H9 (cell line): ENCODE measurements at regions not wholly inside any gene's neighbourhood (a gene's known extent, or its start where the extent isn't known, plus 50 kb on each side); places are given as distances from the start of the nearest gene placed in this dataset.

ENCODE experiments used
- DNase-seq: peaks from one replicate; pipeline ENCODE4 v3.0.0-alpha.2; 2017
- H2AFZ ChIP-seq: one replicate; pipeline ENCODE4 v1.6.1; 2013; ENCODE audit warnings: mild to moderate bottlenecking, low read length, control low read depth, moderate library complexity
- H2AK5ac ChIP-seq: 2 replicates; pipeline ENCODE4 v1.6.1; 2013; ENCODE audit warnings: low read length, control low read depth, mixed read lengths; ENCODE audit not compliant: insufficient read length
- H2BK120ac ChIP-seq: one replicate; pipeline ENCODE4 v1.6.1; 2013; ENCODE audit warnings: low read depth, mild to moderate bottlenecking, low read length, control low read depth, inconsistent platforms; ENCODE audit not compliant: poor library complexity, severe bottlenecking
- H2BK12ac ChIP-seq: 2 replicates; pipeline ENCODE4 v1.6.1; 2013; ENCODE audit warnings: low read length, control low read depth, mixed read lengths, low read depth; ENCODE audit not compliant: insufficient read length
- H2BK15ac ChIP-seq: 2 replicates; pipeline ENCODE4 v1.6.1; 2013; ENCODE audit warnings: low read depth, low read length, control low read depth
- H2BK20ac ChIP-seq: one replicate; pipeline ENCODE4 v1.6.1; 2013; ENCODE audit warnings: low read depth, mild to moderate bottlenecking, low read length, control low read depth, inconsistent platforms; ENCODE audit not compliant: poor library complexity, severe bottlenecking
- H2BK5ac ChIP-seq: 2 replicates; pipeline ENCODE4 v1.6.1; 2013; ENCODE audit warnings: low read length, control low read depth, mixed read lengths; ENCODE audit not compliant: insufficient read length
- H3K14ac ChIP-seq: 2 replicates; pipeline ENCODE4 v1.6.1; 2013; ENCODE audit warnings: low read length, control low read depth; ENCODE audit not compliant: insufficient read depth
- H3K18ac ChIP-seq: 2 replicates; pipeline ENCODE4 v1.6.1; 2013; ENCODE audit warnings: low read depth, mild to moderate bottlenecking, mixed read lengths, low read length, control low read depth; ENCODE audit not compliant: insufficient read length
- H3K23ac ChIP-seq: 2 replicates; pipeline ENCODE4 v1.6.1; 2013; ENCODE audit warnings: low read length, control low read depth, mixed read lengths, low read depth; ENCODE audit not compliant: insufficient read length
- H3K23me2 ChIP-seq: 2 replicates; pipeline ENCODE4 v1.6.1; 2013; ENCODE audit warnings: low read depth, mild to moderate bottlenecking, mixed read lengths, low read length, control low read depth; ENCODE audit not compliant: insufficient read length, poor library complexity, severe bottlenecking
- H3K27ac ChIP-seq: 2 replicates; pipeline ENCODE4 v1.5.1; 2013; ENCODE audit warnings: low read length, control low read depth, mixed read lengths, low read depth; ENCODE audit not compliant: insufficient read length
- H3K27me3 ChIP-seq: 2 replicates; pipeline ENCODE4 v1.6.1; 2013; ENCODE audit warnings: low read length, control low read depth, inconsistent platforms; ENCODE audit not compliant: insufficient read depth
- H3K4ac ChIP-seq: 2 replicates; pipeline ENCODE4 v1.6.1; 2013; ENCODE audit warnings: low read depth, mild to moderate bottlenecking, control low read depth, inconsistent platforms, low read length, moderate library complexity
- H3K4me1 ChIP-seq: 2 replicates; pipeline ENCODE4 v1.6.1; 2013; ENCODE audit warnings: low read length, control low read depth, inconsistent platforms; ENCODE audit not compliant: insufficient read depth
- H3K4me2 ChIP-seq: 2 replicates; pipeline ENCODE4 v1.6.1; 2013; ENCODE audit warnings: low read length, control low read depth, mixed read lengths; ENCODE audit not compliant: insufficient read length, insufficient read depth
- H3K56ac ChIP-seq: 2 replicates; pipeline ENCODE4 v1.6.1; 2013; ENCODE audit warnings: low read depth, mild to moderate bottlenecking, mixed read lengths, low read length, control low read depth; ENCODE audit not compliant: insufficient read length
- H3K79me1 ChIP-seq: 2 replicates; pipeline ENCODE4 v1.6.1; 2013; ENCODE audit warnings: low read depth, mild to moderate bottlenecking, moderate library complexity, low read length, control low read depth, inconsistent platforms; ENCODE audit not compliant: insufficient read depth, poor library complexity, severe bottlenecking
- H3K79me2 ChIP-seq: 2 replicates; pipeline ENCODE4 v1.6.1; 2013; ENCODE audit warnings: low read length, control low read depth, inconsistent platforms; ENCODE audit not compliant: insufficient read depth
- H3K9ac ChIP-seq: 2 replicates; pipeline ENCODE4 v1.6.1; 2013; ENCODE audit warnings: low read length, control low read depth, mixed read lengths; ENCODE audit not compliant: insufficient read length; ENCODE audit errors: extremely low read depth
- H3K9me3 ChIP-seq: one replicate; pipeline ENCODE4 v1.6.1; 2013; ENCODE audit warnings: low read depth, low read length, inconsistent platforms; ENCODE audit not compliant: control insufficient read depth
- H3T11ph ChIP-seq: one replicate; pipeline ENCODE4 v1.6.1; 2013; ENCODE audit warnings: mild to moderate bottlenecking, low read length, control low read depth, inconsistent platforms
- H4K20me1 ChIP-seq: one replicate; pipeline ENCODE4 v1.6.1; 2013; ENCODE audit not compliant: control insufficient read depth, insufficient read length, insufficient read depth
- H4K5ac ChIP-seq: 2 replicates; pipeline ENCODE4 v1.6.1; 2013; ENCODE audit warnings: low read depth, mild to moderate bottlenecking, mixed read lengths, low read length, control low read depth; ENCODE audit not compliant: insufficient read length
- H4K8ac ChIP-seq: replicated peaks from 2 replicates; pipeline ENCODE4 v1.6.1; 2013; ENCODE audit warnings: low read length, control low read depth, mixed read lengths, low read depth; ENCODE audit not compliant: insufficient read length
- H4K91ac ChIP-seq: 2 replicates; pipeline ENCODE4 v1.6.1; 2013; ENCODE audit warnings: low read depth, mild to moderate bottlenecking, moderate library complexity, mixed read lengths, low read length, control low read depth; ENCODE audit not compliant: insufficient read length
- H3K27ac Mint-ChIP-seq, 3 experiments: 2 replicates in 2 of 3; 3 replicates in 1 of 3; pipeline ENCODE4 v1.8.0; 2020 to 2021; ENCODE audit warnings: mixed read lengths in 3 of 3, mild to moderate bottlenecking in 1 of 3, moderate library complexity in 1 of 3
- H3K27me3 Mint-ChIP-seq: 2 replicates; pipeline ENCODE4 v1.8.0; 2021; ENCODE audit warnings: low read depth, mild to moderate bottlenecking, moderate library complexity, mixed read lengths
- H3K36me3 Mint-ChIP-seq, 3 experiments: 2 replicates in 2 of 3; 3 replicates in 1 of 3; pipeline ENCODE4 v1.8.0; 2020 to 2021; ENCODE audit warnings: low read depth in 3 of 3, mixed read lengths in 3 of 3; ENCODE audit not compliant: insufficient read depth in 1 of 3
- H3K4me1 Mint-ChIP-seq, 2 experiments: 2 replicates each; pipeline ENCODE4 v1.8.0; 2020; ENCODE audit warnings: mixed read lengths in 2 of 2
- H3K4me3 Mint-ChIP-seq, 2 experiments: 2 replicates in 1 of 2; 3 replicates in 1 of 2; pipeline ENCODE4 v1.8.0; 2020 to 2021; ENCODE audit warnings: mild to moderate bottlenecking in 2 of 2, mixed read lengths in 2 of 2, moderate library complexity in 1 of 2
- H3K9me3 Mint-ChIP-seq, 2 experiments: 2 replicates in 1 of 2; 3 replicates in 1 of 2; pipeline ENCODE4 v1.8.0; 2020; ENCODE audit warnings: mild to moderate bottlenecking in 2 of 2, mixed read lengths in 2 of 2, moderate library complexity in 1 of 2
- CTCF ChIP-seq: fragments of 200-600 bp; sonication (generic); conservative IDR thresholded peaks from 3 replicates; pipeline ENCODE4 v1.8.0; 2021; ENCODE audit warnings: antibody characterized with exemption, mild to moderate bottlenecking
- WGBS: extraction: QIAGEN DNeasy Blood & Tissue Kit; methylation state at CpG from one replicate; pipeline ENCODE4 v1.1.7; 2013; ENCODE audit warnings: missing lambda C conversion rate, low lambda C conversion rate, mixed read lengths; ENCODE audit not compliant: insufficient read length; ENCODE audit errors: extremely low coverage; 5-methylcytosine and 5-hydroxymethylcytosine counted together

GRCh38 chr17:31750578-31750977, 108.5 kb downstream of the COPRS start:
- Mint-ChIP-seq H3K27ac (no peak overlapping the region), H3K36me3 (no peaks in the 10 kb centered on the region), H3K9me3 (no peaks in the 10 kb centered on the region), H3K4me3 (no peak overlapping the region), H3K4me1 (peaks cover 0 to 2% of the 10 kb centered on the region in 2 experiments; a peak in 1 of 4 replicates), H3K27me3 (no peaks in the 10 kb centered on the region)
- Histone ChIP-seq H3K27ac (no peak overlapping the region), H4K5ac (no peak overlapping the region), H2BK5ac (no peak overlapping the region), H2BK15ac (no peak overlapping the region), H3K4me2 (no peak overlapping the region), H3K14ac (no peak overlapping the region), H3K79me2 (no peaks in the 10 kb centered on the region), H3K4ac (no peak overlapping the region), H2AK5ac (no peak overlapping the region), H3K27me3 (no peaks in the 10 kb centered on the region), H3K18ac (no peak overlapping the region), H3K79me1 (no peaks in the 10 kb centered on the region), H3K23ac (no peak overlapping the region), H3K9ac (no peak overlapping the region), H2BK12ac (no peak overlapping the region), H3K56ac (no peak overlapping the region), H4K8ac (no peak overlapping the region), H2BK120ac (no peak overlapping the region), H3K23me2 (no peaks in the 10 kb centered on the region), H2BK20ac (no peak overlapping the region), H4K91ac (no peak overlapping the region), H3K4me1 (no peaks in the 10 kb centered on the region), H3T11ph (no peak overlapping the region), H2AFZ (no peak overlapping the region), H4K20me1 (no peaks in the 10 kb centered on the region), H3K9me3 (no peaks in the 10 kb centered on the region)
- no peak for DNase-seq
- TF ChIP-seq CTCF, result no peak
- WGBS, result no CpG with 5 or more reads among the region's 3 CpGs
